ENCODE measurements at regions not wholly inside any gene's neighbourhood (a gene's known extent, or its start where the extent isn't known, plus 50 kb on each side); places are given as distances from the start of the nearest gene placed in this dataset.
A peak's percentile ranks its signal among the peaks of the same experiment; 100 is the strongest.
"Not testable (repeated sequence)": the region's sequence is repeated elsewhere in the genome, so short reads cannot be mapped to it uniquely, and the experiment has no call there.

- H3K27ac ChIP-seq (ENCODE audit: low read depth, low read length), result no peak overlapping the region
- H3K36me3 ChIP-seq (ENCODE audit: control insufficient read depth, insufficient read depth, low read length), result no peaks in the 10 kb centered on the region
- WGBS, 2 experiments (ENCODE audit: insufficient coverage in 1 of 2, insufficient read length in 1 of 2), result 78 to 90% methylated on average over 8 to 13 of the region's 13 CpGs
- Mint-ChIP-seq H3K4me3 (no peak overlapping the region), H3K4me1 (peaks cover 18% of the 10 kb centered on the region), H3K27ac (peak overlapping the region; percentile 64), H3K27me3 (ENCODE audit: insufficient read depth) (peaks cover 4% of the 10 kb centered on the region), H3K36me3 (ENCODE audit: low read depth) (no peaks in the 10 kb centered on the region), H3K9me3 (peaks cover 6% of the 10 kb centered on the region)
- H3K9ac ChIP-seq (ENCODE audit: extremely low read depth, low read length, poor library complexity, severe bottlenecking), result no peak overlapping the region
- H3K9me3 ChIP-seq (ENCODE audit: control insufficient read depth, low read length), result no peaks in the 10 kb centered on the region
- no peaks in the 10 kb centered on the region for H3K4me1 ChIP-seq (ENCODE audit: control insufficient read depth, insufficient read depth, low read length)
- no peaks in the 10 kb centered on the region for H3K27me3 ChIP-seq (ENCODE audit: control insufficient read depth, insufficient read depth, low read length, poor library complexity, severe bottlenecking)
- peak; percentile 81 for DNase-seq
- H3K4me3 ChIP-seq (ENCODE audit: low read length), result no peak overlapping the region
- peak; percentile 32 for TF ChIP-seq CTCF (conservative IDR thresholded peaks at IDR 0.05)
Observed at GRCh38 chr20:48025051-48025515, 239.8 kb upstream of the SULF2 start.

GRCh38 chr20:48024539-48024938 lies 239.3 kb upstream of the SULF2 start:
- peaks cover 6% of the 10 kb centered on the region for H3K9me3 Mint-ChIP-seq
- TF ChIP-seq CTCF (conservative IDR thresholded peaks at IDR 0.05), result no peak
- no peak overlapping the region for H3K4me3 ChIP-seq (ENCODE audit: low read length)
- H3K27ac Mint-ChIP-seq, result peak overlapping the region; percentile 64
- 77 to 100% methylated on average over 1 to 3 of the region's 3 CpGs for whole genome bisulfite sequencing, 2 experiments (ENCODE audit: insufficient coverage in 1 of 2, insufficient read length in 1 of 2)
- H3K4me1 ChIP-seq (ENCODE audit: control insufficient read depth, insufficient read depth, low read length), result no peaks in the 10 kb centered on the region
- H3K9ac ChIP-seq (ENCODE audit: extremely low read depth, low read length, poor library complexity, severe bottlenecking), result no peak overlapping the region
- H3K4me1 Mint-ChIP-seq, result peaks cover 18% of the 10 kb centered on the region
- H3K36me3 Mint-ChIP-seq (ENCODE audit: low read depth), result no peaks in the 10 kb centered on the region
- H3K36me3 ChIP-seq (ENCODE audit: control insufficient read depth, insufficient read depth, low read length), result no peaks in the 10 kb centered on the region
- H3K27me3 Mint-ChIP-seq (ENCODE audit: insufficient read depth), result peaks cover 5% of the 10 kb centered on the region
- H3K4me3 Mint-ChIP-seq, result no peak overlapping the region
- no peaks in the 10 kb centered on the region for H3K9me3 ChIP-seq (ENCODE audit: control insufficient read depth, low read length)
- no peaks in the 10 kb centered on the region for H3K27me3 ChIP-seq (ENCODE audit: control insufficient read depth, insufficient read depth, low read length, poor library complexity, severe bottlenecking)
- no peak for DNase-seq
- no peak overlapping the region for H3K27ac ChIP-seq (ENCODE audit: low read depth, low read length)

GRCh38 chr20:48020696-48021095 lies 235.4 kb upstream of the SULF2 start:
- not testable (repeated sequence) for H3K36me3 Mint-ChIP-seq (ENCODE audit: low read depth); H3K9ac ChIP-seq (ENCODE audit: extremely low read depth, low read length, poor library complexity, severe bottlenecking); H3K9me3 Mint-ChIP-seq; H3K4me3 ChIP-seq (ENCODE audit: low read length); H3K27ac Mint-ChIP-seq; H3K36me3 ChIP-seq (ENCODE audit: control insufficient read depth, insufficient read depth, low read length); H3K4me1 ChIP-seq (ENCODE audit: control insufficient read depth, insufficient read depth, low read length); DNase-seq; H3K27me3 Mint-ChIP-seq (ENCODE audit: insufficient read depth); H3K27me3 ChIP-seq (ENCODE audit: control insufficient read depth, insufficient read depth, low read length, poor library complexity, severe bottlenecking); H3K9me3 ChIP-seq (ENCODE audit: control insufficient read depth, low read length); H3K27ac ChIP-seq (ENCODE audit: low read depth, low read length); H3K4me3 Mint-ChIP-seq
- H3K4me1 Mint-ChIP-seq, result peaks cover 11% of the 10 kb centered on the region
- WGBS, 2 experiments (ENCODE audit: insufficient coverage in 1 of 2, insufficient read length in 1 of 2), result 63 to 88% methylated on average over 5 to 6 of the region's 6 CpGs

GRCh38 chr20:48019940-48020339 lies 234.7 kb upstream of the SULF2 start:
- Mint-ChIP-seq H3K27me3 (ENCODE audit: insufficient read depth) (peaks cover 6% of the 10 kb centered on the region), H3K4me3 (no peak overlapping the region), H3K36me3 (ENCODE audit: low read depth) (no peaks in the 10 kb centered on the region), H3K4me1 (peaks cover 5% of the 10 kb centered on the region), H3K27ac (no peak overlapping the region), H3K9me3 (peaks cover 10% of the 10 kb centered on the region)
- Histone ChIP-seq H3K36me3 (ENCODE audit: control insufficient read depth, insufficient read depth, low read length) (no peaks in the 10 kb centered on the region), H3K4me3 (ENCODE audit: low read length) (no peak overlapping the region), H3K4me1 (ENCODE audit: control insufficient read depth, insufficient read depth, low read length) (no peaks in the 10 kb centered on the region), H3K9ac (ENCODE audit: extremely low read depth, low read length, poor library complexity, severe bottlenecking) (no peak overlapping the region), H3K9me3 (ENCODE audit: control insufficient read depth, low read length) (peaks cover 8% of the 10 kb centered on the region), H3K27me3 (ENCODE audit: control insufficient read depth, insufficient read depth, low read length, poor library complexity, severe bottlenecking) (no peaks in the 10 kb centered on the region), H3K27ac (ENCODE audit: low read depth, low read length) (no peak overlapping the region)
- WGBS, 2 experiments (ENCODE audit: insufficient coverage in 1 of 2, insufficient read length in 1 of 2), result 91 to 95% methylated on average over 4 to 6 of the region's 6 CpGs
- TF ChIP-seq CTCF (conservative IDR thresholded peaks at IDR 0.05), result no peak
- no peak for DNase-seq
